ENCODE measurements at regions not wholly inside any gene's neighbourhood (a gene's known extent, or its start where the extent isn't known, plus 50 kb on each side); places are given as distances from the start of the nearest gene placed in this dataset.

- Histone ChIP-seq H3K27me3 (no peaks in the 10 kb centered on the region), H3K4me1 (peaks cover 0 to 4% (median under 1%) of the 10 kb centered on the region in 4 donors), H3K4me3 (no peak overlapping the region), H3K9me3 (no peaks in the 10 kb centered on the region), H3K27ac (replicated peaks in 1 of 4) (no peak overlapping the region), H3K36me3 (no peaks in the 10 kb centered on the region)
- WGBS: 93% methylated on average over 2 of the region's 2 CpGs
- TF ChIP-seq POLR2AphosphoS5 (IDR thresholded peaks at IDR 0.05) (no peak), EP300 (IDR thresholded peaks at IDR 0.05) (no peak), CTCF (IDR thresholded peaks at IDR 0.05) (no peak), POLR2A (IDR thresholded peaks at IDR 0.05; ENCODE audit: low read depth) (no peak)
- intact Hi-C loops (cut with DNase I): no loop called here
- DNase-seq (ENCODE audit: extremely low spot score): no peak
Measured at GRCh38 chr11:30811226-30811755, 225.1 kb upstream of the MPPED2 start.

- H3K4me3 ChIP-seq: no peak overlapping the region
- no peak for TF ChIP-seq POLR2AphosphoS5 (IDR thresholded peaks at IDR 0.05)
- no peak for TF ChIP-seq POLR2A (IDR thresholded peaks at IDR 0.05; ENCODE audit: low read depth)
- no peak for TF ChIP-seq EP300 (IDR thresholded peaks at IDR 0.05)
- no peak for TF ChIP-seq CTCF (IDR thresholded peaks at IDR 0.05)
- H3K36me3 ChIP-seq: no peaks in the 10 kb centered on the region
- H3K4me1 ChIP-seq: peaks cover 0 to 4% (median 0%) of the 10 kb centered on the region in 4 donors
- H3K9me3 ChIP-seq: no peaks in the 10 kb centered on the region
- no peaks in the 10 kb centered on the region for H3K27me3 ChIP-seq
- no peak for DNase-seq (ENCODE audit: extremely low spot score)
- 91% methylated on average over 2 of the region's 2 CpGs for WGBS
- intact Hi-C loops (cut with DNase I): no loop called here
- no peak overlapping the region for H3K27ac ChIP-seq (replicated peaks in 1 of 4)
Measured at GRCh38 chr11:30810116-30810515, 224.0 kb upstream of the MPPED2 start.

- no peaks in the 10 kb centered on the region for H3K4me1 ChIP-seq
- peaks cover 0 to 5% (median 2%) of the 10 kb centered on the region in 4 donors for H3K9me3 ChIP-seq
- no peak overlapping the region for H3K27ac ChIP-seq (replicated peaks in 1 of 4)
- no peaks in the 10 kb centered on the region for H3K36me3 ChIP-seq
- H3K27me3 ChIP-seq: no peaks in the 10 kb centered on the region
- DNase-seq (ENCODE audit: extremely low spot score): no peak
- intact Hi-C loops (cut with DNase I): no loop called here
- TF ChIP-seq POLR2A (IDR thresholded peaks at IDR 0.05; ENCODE audit: low read depth): no peak
- no peak for TF ChIP-seq CTCF (IDR thresholded peaks at IDR 0.05)
- no peak for TF ChIP-seq EP300 (IDR thresholded peaks at IDR 0.05)
- no peak for TF ChIP-seq POLR2AphosphoS5 (IDR thresholded peaks at IDR 0.05)
- H3K4me3 ChIP-seq: no peak overlapping the region
- WGBS: 50% methylated on average over 4 of the region's 4 CpGs
Measured at GRCh38 chr11:30801357-30801756, 215.2 kb upstream of the MPPED2 start.

DNA sequence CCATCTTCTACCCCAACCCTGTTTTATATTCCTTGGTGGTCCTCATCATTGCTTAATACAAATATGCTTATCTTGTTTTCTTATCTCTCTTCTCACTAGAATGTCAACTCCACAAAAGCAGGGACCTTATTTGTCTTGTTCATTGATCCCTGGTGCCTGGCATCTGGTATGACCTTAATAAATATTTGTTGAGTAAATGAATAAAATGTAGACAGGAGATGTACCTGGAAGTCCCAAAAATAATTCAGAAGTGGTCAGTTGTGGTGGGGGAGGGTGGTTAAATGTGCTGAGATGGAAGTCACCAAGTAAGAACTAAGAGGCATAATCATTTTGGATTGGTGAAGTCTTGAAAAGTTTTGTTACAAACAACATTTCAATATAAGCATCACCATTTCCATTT, 214.8 kb upstream of the MPPED2 start:
- Histone ChIP-seq H3K36me3 (no peaks in the 10 kb centered on the region), H3K9me3 (peaks cover 0 to 5% (median 2%) of the 10 kb centered on the region in 4 donors), H3K27me3 (no peaks in the 10 kb centered on the region), H3K4me3 (no peak overlapping the region), H3K4me1 (no peaks in the 10 kb centered on the region), H3K27ac (replicated peaks in 1 of 4) (no peak overlapping the region)
- DNase-seq (ENCODE audit: extremely low spot score): no peak
- TF ChIP-seq POLR2A (IDR thresholded peaks at IDR 0.05; ENCODE audit: low read depth): no peak
- TF ChIP-seq POLR2AphosphoS5 (IDR thresholded peaks at IDR 0.05): no peak
- no peak for TF ChIP-seq EP300 (IDR thresholded peaks at IDR 0.05)
- no peak for TF ChIP-seq CTCF (IDR thresholded peaks at IDR 0.05)
- intact Hi-C loops (cut with DNase I): no loop called here
